CD4-positive, alpha-beta T cell treated with Interleukin-12 subunit alpha and Interleukin-12 subunit beta, for 1 hour (primary cell): ENCODE measurements at regions not wholly inside any gene's neighbourhood (a gene's known extent, or its start where the extent isn't known, plus 50 kb on each side); places are given as distances from the start of the nearest gene placed in this dataset.
"Not testable (repeated sequence)": the region's sequence is repeated elsewhere in the genome, so short reads cannot be mapped to it uniquely, and the experiment has no call there.

Experiments used
- DNase-seq: peaks from one replicate; pipeline ENCODE4 v3.0.0-alpha.2; 2020

DNA sequence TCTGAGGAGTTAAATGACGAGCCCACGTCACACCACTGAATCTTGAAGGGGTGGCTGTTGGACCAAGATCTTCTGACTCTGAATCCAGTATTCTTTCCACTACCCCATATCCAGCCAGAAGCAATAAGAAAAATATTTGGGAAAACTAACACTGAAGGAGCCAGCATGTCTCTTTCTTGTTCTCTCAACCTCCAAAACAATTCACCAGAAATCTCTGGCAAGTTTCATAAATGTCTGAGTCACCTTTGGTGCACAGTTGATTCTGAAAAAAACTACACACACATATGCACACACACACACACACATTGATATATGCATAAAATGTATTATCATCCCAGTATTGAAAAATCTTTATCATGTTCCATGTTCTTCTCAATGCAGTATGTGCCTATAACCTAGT is 104.3 kb upstream of the BLID start:
- DNase-seq = no peak

DNA sequence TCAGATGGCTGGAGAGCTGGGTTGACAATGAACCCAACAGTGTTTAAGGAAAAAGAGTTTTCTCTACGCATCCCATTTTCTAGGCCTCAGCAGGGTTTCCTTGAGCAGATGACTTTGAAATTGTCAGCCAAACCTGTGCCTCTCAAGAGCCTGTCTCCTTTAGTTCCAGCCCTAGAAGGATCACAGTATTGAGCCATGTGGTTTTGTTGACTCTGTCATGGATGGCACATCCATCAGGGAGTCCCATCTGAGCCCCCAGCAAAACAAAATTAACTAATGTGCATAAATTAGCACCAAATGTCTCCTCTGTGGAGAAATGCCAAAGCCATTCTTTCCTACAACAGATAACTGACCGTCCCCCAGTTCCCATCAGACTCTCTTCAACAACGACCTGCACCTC is 103.8 kb upstream of the BLID start:
- no peak for DNase-seq

DNA sequence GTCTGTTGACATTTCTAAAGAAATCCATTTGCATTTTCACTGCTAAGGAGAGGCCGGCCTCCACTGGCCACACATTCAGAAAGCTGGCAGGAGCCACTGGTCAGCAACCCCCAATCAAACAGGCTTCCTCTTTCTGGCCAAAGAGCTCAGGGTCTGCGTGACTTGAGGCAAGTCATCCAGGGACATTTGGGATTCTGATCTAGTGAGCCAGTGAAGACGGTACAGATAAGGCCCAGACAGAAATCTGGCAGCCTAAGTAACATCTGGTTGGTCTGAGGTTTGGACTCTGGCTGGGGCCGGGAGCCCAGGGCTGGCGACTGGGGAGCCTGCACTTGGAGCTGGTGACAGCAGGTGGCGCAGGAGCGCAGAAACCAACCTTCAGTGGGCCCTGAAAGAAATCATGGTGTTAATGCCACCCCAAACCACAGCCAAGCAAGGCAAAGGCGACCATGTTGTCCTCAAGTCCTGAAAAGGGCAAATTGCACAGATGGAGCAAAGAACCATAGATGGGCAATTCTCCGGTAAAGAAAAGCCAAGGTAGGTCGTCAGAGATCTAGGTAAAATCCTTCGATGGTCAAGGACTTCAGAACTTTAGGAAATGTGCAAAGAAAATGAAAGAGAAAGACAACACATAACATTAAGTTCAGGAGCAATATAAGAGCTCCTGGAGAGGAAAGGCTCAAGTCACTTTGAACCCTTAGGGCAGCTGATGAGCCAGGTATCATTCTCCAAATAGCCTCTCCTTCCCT is 99.4 kb upstream of the BLID start:
- peak; percentile 1 for DNase-seq

DNA sequence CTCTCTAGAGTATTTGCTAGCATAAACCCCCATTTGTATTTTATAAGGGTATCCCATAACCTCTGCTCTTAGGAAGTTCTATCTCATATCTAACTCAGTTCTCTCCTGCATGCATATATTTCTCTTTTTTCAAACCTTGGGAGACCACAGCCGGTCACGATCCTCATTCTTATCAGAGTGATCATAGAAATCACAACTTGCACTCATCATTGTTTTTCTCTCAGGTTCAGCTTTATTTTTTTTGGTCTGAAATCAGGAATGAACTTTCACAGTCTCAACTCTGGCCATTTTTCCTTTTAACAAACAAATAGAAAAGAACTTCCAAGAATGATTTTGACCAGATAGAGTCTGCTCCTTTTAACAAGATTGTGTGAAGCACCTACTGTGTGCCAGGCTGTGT is 98.6 kb upstream of the BLID start:
- DNase-seq = no peak

DNA sequence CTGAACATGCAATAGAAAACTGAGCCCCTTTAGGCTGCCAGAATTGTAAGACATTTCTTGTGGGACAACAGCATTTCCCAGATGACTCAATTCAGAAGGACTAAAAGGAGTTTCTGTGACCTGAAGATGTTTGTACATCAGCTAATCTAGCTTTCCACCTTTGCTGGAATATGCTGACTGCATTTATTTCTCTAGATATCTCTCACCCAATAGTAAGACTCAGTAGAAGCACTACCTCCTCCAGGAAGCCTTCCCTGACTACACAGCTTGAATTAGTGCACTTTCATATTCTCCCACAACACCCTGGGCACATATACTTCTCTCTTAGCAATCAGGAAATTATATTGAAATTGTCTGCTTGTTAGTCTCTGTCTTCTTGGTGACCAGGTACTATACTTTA is 98.1 kb upstream of the BLID start:
- no peak for DNase-seq

DNA sequence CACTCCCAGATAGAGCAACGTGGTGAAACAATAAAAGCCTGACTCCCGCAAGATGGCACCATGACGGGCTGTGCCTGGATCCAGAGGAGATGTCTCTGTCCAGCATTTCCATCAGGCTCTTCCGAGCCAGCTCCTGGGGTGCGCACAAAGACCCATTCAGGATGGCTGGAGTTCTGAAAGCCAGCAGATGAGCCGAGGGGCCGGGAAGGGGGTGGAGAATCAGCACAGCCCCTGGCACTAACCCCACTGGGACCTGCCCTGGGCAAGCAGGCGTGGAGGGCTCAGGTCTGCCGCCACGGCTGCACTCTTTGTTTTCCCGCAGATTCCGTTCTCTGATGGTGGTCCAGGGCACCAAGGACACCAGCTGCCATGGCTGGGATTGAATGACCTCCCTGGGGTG is 97.2 kb upstream of the BLID start:
- DNase-seq = no peak

DNA sequence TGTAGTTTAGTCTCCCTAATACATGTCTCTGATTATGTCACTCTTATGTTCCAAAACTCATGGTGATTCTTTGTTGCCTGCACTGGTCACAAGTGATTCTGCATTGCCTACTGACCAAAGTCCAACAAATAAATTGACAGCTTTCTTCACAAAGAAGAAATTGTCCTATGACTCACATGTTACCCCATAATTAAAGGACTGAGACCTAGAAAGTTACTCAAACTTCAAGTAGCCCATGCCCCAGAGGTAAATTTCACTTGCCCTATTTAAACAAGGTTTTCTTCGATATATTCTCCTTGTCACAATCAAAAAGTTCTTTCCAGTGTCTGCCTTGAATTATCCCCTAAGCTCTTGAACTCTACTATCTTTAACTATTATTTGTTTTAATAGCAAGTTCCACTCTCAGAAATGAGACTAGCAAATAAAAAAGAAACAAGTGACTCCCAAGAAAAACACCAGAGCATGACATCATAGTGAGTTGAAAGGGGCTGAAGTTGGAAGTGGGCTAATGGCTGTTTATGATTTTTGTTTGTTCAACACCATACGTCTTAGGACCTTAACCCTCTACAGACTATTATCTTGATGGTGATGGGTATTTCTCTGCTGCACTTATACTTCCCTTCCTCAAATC is 94.5 kb upstream of the BLID start:
- DNase-seq = no peak

DNA sequence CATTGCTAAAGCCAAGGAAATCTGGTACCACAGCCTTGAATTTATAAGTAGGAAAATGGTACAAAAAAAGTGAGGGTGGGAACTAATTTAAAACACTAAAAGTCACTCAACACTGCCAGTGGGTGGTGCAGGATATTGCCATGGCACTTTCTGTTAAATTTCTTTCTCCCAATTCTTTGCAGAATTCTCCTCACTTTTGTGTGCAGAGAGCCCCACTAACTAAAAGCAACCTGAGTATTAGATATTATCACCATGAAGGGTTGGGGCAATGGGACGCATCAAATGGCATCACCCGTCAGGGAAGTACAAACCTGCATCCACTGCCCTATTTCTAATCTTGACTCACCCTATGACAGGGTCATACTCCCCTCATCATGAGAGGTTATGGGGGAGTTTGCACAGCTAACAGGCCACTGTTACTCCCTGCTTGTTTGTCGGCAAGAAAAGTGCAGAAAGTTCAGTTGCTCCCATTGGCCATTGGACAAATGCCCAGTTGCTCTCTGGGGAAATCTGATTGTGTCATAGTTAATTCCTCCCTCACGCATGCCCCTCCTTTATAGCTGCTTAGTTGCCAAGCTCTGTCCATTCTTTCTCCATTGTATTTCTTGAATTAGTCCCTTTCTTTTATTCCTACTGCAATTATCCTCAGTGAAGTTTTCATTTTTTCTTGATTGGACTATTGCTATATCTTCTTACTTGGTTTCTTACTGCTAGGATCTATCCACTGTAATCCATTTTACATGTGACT is 93.8 kb upstream of the BLID start:
- DNase-seq = no peak

DNA sequence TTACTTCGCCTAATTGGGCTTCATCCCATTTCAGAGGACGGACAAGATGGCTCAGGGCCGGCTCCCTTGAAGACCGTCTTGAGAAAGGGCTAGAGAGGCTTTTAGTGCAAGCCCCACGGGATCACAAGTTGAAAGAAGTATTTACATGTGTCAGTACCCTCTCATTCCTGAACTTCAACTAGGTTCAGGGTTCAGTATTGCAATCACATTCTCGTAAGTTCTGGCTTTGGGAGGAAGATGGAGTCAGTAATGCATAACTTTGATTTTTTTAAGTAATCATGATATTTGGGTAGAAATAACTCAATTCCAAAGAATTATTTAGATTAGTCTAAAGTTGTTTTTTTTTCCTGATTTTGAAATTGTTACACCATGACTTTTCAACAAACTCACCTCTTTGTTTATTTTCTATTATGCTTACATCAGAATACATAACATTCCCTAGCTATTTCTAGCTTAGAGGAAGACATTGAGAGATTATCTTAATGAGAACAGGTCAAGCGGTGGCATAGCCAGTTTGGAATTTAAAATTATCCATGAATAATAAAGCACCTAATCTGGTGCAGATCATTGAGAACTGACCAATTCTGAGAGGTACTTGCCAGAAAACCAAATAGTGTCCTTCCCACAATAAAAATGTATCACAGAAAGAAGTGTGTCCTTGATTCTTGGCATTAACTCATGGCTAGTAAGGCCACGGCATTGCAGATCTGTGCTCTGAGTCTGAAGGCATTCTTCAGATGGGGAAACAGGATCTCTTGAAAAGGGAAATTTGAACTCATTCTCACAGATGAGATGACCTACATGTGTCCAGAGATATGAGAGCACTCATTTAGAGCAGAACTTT is 92.1 kb upstream of the BLID start:
- DNase-seq = no peak

DNA sequence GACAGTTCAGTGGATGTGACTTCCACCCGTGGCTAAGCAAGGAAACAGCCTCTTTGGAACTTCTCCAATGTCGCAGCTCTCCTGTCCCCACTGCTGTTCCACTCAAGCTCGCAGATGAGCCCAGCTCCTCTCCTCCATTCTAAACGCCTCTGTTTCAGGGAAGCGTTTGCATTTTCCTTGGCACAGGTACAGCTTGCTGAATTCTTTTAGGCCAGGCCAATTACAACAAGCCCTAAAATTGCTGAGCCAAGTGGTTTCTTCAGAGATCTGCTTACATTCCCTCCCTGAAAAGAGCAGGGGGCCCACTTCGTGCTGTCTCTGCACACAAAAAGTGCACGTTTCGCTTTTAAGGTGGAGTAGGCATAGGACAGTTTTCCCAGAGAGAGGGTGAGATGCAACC is 91.5 kb upstream of the BLID start:
- no peak for DNase-seq

DNA sequence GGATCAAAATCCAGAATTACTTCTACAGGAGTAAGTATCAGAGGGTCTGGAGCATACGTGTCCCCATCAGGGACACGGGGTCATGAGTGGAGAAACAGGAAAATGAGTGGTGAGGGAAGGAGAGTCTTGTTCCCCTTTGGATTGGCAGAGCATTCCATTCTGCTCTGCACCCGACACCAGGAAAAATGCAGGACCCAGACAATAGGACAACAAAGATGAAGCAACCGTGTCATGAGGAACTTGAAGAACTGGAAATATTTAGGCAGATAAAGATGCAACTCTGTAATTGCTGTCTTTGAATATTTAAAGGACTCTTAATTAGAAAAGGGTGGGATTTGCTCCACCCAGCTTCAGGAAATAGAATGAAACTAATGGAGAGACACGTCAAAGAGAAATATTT is 89.0 kb upstream of the BLID start:
- DNase-seq = no peak

DNA sequence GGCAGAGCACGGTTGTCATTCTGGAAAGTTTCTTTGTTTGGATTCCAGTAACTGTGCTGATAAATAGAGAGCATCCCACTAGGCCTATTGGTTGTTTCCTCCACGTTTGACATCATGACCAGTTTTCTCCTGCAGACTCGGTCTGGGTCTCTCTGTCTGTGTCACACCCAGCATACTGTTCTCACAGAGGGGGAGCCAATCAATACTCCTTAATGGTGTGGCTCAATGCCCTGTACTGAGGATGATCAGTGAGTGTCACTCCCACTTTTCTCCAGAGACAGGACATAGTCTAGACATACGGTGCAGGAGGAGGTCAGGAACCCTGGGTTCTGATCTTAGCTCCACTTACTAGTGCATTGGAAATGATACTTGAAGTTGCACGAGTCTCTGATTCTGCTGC is 88.2 kb upstream of the BLID start:
- DNase-seq = no peak

DNA sequence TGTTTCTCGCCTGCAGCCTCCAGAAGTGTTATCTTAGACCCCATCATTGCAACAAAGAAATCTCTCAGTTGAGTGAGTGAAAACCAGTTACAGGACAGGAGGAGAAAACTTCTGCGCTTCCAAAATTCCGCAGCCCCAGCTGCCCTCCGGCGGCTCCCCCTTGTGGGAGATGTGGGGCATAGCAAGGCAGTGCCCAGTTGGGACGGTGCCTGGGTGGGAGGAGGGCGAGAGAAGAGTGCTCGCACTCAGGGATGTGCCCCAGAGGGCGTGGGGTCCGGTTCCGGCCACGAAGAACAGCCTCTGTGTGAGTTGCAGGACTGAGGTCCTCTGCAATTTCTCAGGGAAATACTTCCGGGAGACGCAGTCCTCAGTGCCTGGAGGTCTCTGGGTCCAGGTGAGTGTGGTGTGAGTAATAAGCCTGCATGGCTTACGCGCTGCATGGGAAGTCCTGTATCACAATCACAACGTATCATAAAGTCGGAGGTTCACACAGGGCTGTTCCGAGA is 87.0 kb upstream of the BLID start:
- DNase-seq = peak; percentile 11

DNA sequence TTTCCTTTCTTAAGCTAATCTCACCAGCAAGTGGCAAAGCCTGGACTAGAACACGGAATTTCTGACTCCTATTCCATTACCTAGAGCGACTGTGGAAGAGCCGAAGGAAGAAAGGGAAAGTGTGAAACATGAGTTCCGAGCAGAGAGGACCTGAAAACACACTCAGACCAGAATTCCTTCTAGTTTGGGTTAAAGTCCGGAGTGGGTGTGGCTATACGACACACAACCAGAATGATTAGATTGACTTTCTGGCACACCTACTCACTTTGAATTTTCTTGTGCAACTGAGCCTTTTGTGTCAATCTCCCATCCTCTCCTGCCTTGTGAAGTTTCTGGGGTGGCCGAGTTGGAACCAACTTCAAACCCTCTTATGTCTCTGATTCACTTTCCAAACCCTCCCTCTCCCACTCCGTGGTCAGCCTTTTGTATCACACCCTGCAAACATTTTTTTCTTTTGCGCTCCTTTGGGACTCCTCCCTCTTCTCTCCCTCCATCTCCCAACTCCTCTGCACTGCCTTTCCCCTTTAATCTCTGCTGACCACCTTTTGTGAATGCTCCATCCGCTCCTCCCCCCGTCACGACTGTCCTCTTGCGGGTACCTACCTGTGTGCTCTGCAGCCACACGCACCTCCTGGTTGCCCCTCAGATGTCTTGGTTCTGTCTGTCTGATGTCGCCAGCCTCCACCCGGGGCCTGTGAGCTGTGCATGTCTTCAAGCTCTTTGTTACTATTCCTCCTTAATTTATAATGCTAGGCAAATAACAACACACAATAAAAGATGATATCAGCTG is 86.3 kb upstream of the BLID start:
- DNase-seq = no peak

DNA sequence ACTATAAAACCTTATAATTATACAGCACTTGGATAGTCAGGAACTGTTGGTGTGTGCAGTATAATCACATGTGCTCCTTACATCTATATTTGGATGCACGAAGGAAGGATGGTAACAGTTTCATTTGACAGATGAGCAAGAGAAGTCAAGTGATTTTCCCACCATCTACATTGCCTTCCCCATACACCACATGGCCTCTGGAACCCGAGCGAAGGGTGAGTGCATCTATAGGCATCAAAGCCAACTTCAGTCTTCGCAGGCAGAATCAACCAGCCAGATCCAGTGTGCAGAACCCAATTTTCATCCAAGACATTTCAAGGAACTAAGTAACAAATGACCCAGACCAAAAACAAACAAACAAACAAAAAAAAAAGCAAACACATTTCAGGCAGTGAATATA is 85.1 kb upstream of the BLID start:
- DNase-seq = no peak

DNA sequence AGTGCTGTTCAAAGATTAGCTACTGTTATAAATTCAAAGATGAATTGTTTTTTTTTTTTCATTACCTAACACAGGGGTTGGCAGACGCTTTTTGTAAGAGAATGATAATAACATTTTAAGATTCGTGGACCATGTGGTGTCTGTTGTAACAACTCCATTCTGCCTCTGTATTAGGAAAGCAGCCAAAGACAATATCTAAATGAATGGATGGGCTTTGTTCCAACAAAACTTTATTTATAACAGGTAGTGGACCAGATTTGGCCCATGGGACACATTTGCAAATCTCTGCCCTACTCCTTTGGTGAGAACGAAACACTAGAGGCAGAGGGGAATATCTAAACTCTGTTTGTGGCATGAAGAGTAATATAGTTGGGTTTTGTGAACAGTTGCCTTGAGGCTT is 83.6 kb upstream of the BLID start:
- no peak for DNase-seq

DNA sequence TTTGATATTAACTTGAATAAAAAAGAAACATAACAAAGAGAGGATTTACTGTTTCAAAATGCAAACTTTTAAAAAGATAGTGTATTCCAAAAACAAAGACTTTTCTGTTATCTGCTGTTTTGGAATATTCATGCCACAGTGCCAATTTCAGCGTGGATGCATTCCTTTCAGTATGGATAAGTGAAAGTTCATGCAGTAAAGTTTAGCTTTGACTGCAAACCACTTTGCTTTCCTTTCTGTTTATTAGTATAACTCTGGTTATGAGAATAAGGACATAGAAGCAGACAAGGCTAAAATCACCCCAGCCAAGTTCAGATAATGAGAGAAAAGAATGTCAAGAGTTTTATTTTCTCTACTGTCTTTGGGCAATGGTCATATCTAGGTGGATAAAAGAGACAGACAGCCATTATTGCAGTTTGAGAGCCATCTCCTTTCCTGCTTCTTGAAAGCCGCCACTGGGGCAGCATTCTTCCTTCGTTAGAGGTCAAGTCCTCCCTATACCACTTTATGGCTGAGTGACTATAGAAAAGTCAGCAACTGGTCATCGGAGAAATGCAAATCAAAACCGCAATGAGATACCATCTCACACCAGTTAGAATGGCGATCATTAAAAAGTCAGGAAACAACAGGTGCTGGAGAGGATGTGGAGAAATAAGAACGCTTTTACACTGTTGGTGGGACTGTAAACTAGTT is 82.4 kb upstream of the BLID start:
- no peak for DNase-seq

DNA sequence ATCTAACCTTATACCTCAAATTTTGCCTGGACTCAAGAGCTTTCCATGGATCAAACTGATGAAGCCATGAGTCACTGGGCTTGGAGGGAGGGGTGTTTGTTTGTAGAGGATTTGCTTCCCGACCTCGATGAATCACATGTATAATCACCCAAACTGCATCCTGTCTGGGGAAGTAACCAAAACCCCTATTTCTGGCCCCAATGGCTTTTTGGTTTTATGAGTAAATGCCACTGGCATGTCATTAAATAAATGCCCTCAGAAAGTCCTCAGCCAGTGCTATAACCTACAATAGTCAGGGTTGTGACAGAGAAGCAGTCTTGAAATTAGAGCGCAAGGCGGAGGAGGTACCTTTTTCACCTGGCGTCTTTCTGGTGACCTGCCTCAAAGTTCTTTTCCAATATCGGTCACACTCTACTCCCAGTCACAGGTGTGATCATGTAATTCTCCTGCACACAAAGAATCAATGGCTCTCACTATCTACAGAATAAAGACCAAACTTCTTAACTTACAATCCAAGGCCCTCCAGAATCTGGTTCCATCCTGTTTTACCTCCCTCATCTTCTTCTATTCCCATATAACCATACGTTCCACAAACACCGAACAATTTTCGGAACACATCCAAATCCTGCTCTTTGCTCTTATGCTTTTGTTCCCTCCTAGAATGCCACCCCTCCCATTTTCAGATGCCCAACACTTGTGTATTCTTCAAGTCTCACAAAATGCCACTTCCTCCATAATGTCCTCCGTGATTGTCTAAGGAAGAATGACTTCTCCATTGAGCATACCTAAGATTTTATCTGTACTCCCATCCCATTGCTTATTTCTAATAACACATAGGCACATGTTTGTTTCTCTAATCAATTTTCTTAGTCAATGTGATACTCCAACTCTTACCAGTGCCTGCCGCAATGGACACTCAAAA is 81.3 kb upstream of the BLID start:
- DNase-seq = no peak

DNA sequence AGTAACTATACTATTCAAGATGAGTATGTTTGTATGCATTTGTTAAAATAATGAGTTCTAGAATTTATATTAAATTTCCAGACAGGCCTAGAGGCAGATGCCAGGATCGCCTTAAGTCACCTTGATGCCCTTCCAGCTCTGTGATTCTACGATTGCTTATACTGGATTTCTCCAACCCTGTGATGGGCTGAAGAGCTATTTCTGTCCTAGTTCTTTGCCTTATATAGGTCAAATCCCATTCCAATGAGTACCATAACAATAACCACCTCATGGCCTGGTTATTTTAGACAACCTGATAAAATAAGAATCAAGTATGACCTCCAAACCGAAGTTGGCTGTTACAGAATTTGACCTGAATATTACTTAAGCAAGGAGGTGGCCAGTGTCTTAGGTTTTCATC is 79.8 kb upstream of the BLID start:
- no peak for DNase-seq

DNA sequence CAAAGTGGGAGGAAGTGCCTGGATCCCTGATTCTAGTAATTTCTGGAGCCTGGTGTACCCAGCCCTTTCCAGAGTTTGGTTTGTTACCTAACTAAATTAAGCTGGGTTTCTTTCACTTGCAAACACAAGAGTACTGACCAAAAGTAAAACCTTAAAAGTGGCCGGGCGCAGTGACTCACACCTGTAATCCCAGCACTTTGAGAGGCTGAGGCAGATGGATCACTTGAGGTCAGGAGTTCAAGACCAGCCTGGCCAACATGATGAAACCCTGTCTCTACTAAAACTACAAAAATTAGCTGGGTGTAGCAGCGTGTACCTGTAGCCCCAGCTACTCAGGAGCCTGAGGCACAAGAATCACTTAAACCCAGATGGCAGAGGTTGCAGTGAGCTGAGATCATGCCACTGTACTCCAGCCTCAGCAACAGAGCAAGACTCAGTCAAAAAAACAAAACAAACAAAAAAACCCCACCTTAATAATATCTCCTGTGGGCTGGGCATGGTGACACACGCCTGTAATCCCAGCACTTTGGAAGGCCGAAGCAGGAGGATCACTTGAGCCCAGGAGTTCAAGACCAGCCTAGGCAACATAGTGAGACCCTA is 78.0 kb upstream of the BLID start:
- not testable (repeated sequence) for DNase-seq
